Vagina (tissue), 2 donors: ENCODE measurements at regions not wholly inside any gene's neighbourhood (a gene's known extent, or its start where the extent isn't known, plus 50 kb on each side); places are given as distances from the start of the nearest gene placed in this dataset.

ENCODE experiments used
- DNase-seq, 2 donors: peaks; one replicate each; pipeline ENCODE4 v3.0.0-alpha.2; 2017; ENCODE audit errors: extremely low spot score in 2 of 2
- H3K27ac ChIP-seq: fragments of 200-600 bp; sonication (generic); one replicate; pipeline ENCODE4 v1.5.1; 2019
- H3K27me3 ChIP-seq: fragments of 200-600 bp; sonication (generic); one replicate; pipeline ENCODE4 v1.5.1; 2019
- H3K36me3 ChIP-seq, 2 donors: fragments of 200-600 bp; sonication (generic); one replicate each; pipeline ENCODE4 v1.5.1; 2017 to 2019
- H3K4me1 ChIP-seq: fragments of 200-600 bp; sonication (generic); one replicate; pipeline ENCODE4 v1.5.1; 2019
- H3K4me3 ChIP-seq, 2 donors: fragments of 200-600 bp; sonication (generic); 1 replicate in 1 of 2; 2 replicates in 1 of 2; pipeline ENCODE4 v1.5.1; 2016 to 2019
- H3K9me3 ChIP-seq: fragments of 200-600 bp; sonication (generic); one replicate; pipeline ENCODE4 v1.5.1; 2019
- POLR2A ChIP-seq, 2 donors: fragments of 450-650 bp; IDR thresholded peaks; one replicate each; pipeline ENCODE4 v1.6.1; 2017; ENCODE audit warnings: antibody characterized with exemption in 2 of 2, mild to moderate bottlenecking in 2 of 2, moderate library complexity in 2 of 2
- POLR2AphosphoS5 ChIP-seq, 2 donors: sonication (generic); formaldehyde crosslinking; IDR thresholded peaks; one replicate each; pipeline ENCODE4 v1.9.0; 2017; ENCODE audit warnings: antibody characterized with exemption in 2 of 2, mild to moderate bottlenecking in 2 of 2, low read depth in 1 of 2; ENCODE audit not compliant: insufficient read depth in 1 of 2
- intact Hi-C: fragments of 100-400 bp; cut with DNase I; formaldehyde crosslinking; loops from one replicate; pipeline ENCODE4 v1.15.1; 2023
- TF ChIP-seq, protein P1 (sequence below), 3 experiments: fragments of 450-650 bp in 2 of 3; fragments of 200-600 bp in 1 of 3; sonication (generic) in 1 of 3; IDR thresholded peaks; one replicate each; pipeline ENCODE4 v1.5.1; 2017 to 2019; ENCODE audit warnings: antibody characterized with exemption in 3 of 3, mild to moderate bottlenecking in 2 of 3, moderate library complexity in 2 of 3

DNA sequence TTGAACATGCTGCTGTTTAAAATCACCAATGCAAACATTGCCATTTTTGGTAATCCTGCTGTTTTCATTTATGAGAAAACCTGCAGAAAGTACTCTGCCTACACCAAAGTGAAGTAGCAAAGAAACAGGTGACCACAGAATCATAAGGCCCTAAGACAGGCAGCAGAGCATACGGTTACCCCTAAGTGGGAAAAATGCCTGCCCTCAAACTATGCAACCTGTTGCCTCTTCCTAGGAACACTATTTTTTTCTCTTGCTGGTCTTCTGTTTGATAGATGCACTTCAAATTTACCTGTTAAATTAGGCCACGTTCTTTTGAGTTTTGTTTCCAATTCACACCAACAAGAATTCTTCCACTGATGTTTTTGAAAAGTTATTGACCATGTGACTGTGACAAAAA, 89.5 kb upstream of the RAB4A start:
- TF ChIP-seq, protein P1, sequence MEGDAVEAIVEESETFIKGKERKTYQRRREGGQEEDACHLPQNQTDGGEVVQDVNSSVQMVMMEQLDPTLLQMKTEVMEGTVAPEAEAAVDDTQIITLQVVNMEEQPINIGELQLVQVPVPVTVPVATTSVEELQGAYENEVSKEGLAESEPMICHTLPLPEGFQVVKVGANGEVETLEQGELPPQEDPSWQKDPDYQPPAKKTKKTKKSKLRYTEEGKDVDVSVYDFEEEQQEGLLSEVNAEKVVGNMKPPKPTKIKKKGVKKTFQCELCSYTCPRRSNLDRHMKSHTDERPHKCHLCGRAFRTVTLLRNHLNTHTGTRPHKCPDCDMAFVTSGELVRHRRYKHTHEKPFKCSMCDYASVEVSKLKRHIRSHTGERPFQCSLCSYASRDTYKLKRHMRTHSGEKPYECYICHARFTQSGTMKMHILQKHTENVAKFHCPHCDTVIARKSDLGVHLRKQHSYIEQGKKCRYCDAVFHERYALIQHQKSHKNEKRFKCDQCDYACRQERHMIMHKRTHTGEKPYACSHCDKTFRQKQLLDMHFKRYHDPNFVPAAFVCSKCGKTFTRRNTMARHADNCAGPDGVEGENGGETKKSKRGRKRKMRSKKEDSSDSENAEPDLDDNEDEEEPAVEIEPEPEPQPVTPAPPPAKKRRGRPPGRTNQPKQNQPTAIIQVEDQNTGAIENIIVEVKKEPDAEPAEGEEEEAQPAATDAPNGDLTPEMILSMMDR (IDR thresholded peaks at IDR 0.05), result no peak
- TF ChIP-seq POLR2AphosphoS5 (IDR thresholded peaks at IDR 0.05; ENCODE audit: insufficient read depth in 1 of 2, low read depth in 1 of 2), result no peak
- TF ChIP-seq POLR2A (IDR thresholded peaks at IDR 0.05), result no peak
- Histone ChIP-seq H3K27me3 (no peaks in the 10 kb centered on the region), H3K4me1 (no peaks in the 10 kb centered on the region), H3K27ac (no peak overlapping the region), H3K9me3 (no peaks in the 10 kb centered on the region), H3K4me3 (no peak overlapping the region), H3K36me3 (no peaks in the 10 kb centered on the region)
- intact Hi-C loops, result no loop called here
- no peak for DNase-seq

DNA sequence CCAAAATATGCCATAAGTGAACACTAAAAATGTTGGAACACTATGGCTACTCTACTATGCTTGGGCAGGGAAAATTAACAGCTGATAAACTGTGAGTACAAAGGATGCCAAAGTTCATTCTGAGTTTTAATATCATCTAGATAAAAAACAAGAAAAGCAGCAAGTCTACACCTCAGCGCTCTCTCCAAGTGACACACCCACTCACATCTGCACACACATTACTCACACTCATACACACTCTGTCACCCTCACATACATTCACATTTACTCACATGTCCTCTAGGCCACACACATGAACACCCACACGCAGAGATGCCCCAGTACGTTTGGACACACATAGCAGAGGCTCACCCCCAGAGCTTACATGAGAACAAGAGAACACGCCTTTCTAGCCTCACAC, 87.3 kb upstream of the RAB4A start:
- intact Hi-C loops, result no loop called here
- Histone ChIP-seq H3K4me3 (no peak overlapping the region), H3K27ac (no peak overlapping the region)

DNA sequence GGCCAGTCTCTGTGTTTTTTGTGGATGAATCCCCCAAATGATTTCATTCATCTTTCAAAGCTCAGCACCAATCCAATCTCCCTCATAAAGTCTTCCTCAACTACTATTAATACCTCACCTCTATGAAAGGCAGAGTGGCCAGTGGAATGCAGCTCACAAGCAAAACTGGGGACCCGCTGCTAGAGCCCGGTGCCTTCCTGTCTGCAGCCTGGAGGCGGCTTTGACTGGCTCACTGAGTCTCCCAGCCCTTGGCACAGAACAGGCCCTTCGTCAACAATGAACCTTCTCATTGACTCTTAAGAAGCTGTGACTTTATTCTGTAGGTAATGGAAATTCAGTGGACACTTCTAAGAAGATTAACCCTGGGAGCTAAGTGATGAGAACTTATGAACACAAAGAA, 86.8 kb upstream of the RAB4A start:
- Histone ChIP-seq H3K9me3 (no peaks in the 10 kb centered on the region), H3K27ac (no peak overlapping the region), H3K27me3 (no peaks in the 10 kb centered on the region), H3K4me1 (no peaks in the 10 kb centered on the region), H3K36me3 (no peaks in the 10 kb centered on the region), H3K4me3 (no peak overlapping the region)
- intact Hi-C loops, result no loop called here
- DNase-seq, result no peak
- TF ChIP-seq POLR2AphosphoS5 (IDR thresholded peaks at IDR 0.05; ENCODE audit: insufficient read depth in 1 of 2, low read depth in 1 of 2), result no peak
- no peak for TF ChIP-seq POLR2A (IDR thresholded peaks at IDR 0.05)
- TF ChIP-seq, protein P1 (IDR thresholded peaks at IDR 0.05), result no peak

More for the DNA sequence above, 87.3 kb upstream of the RAB4A start:
- Histone ChIP-seq H3K27me3 (no peaks in the 10 kb centered on the region), H3K36me3 (no peaks in the 10 kb centered on the region), H3K9me3 (no peaks in the 10 kb centered on the region), H3K4me1 (no peaks in the 10 kb centered on the region)
- no peak for TF ChIP-seq POLR2A (IDR thresholded peaks at IDR 0.05)
- TF ChIP-seq, protein P1 (IDR thresholded peaks at IDR 0.05), result no peak
- no peak for TF ChIP-seq POLR2AphosphoS5 (IDR thresholded peaks at IDR 0.05; ENCODE audit: insufficient read depth in 1 of 2, low read depth in 1 of 2)
- DNase-seq, result no peak

DNA sequence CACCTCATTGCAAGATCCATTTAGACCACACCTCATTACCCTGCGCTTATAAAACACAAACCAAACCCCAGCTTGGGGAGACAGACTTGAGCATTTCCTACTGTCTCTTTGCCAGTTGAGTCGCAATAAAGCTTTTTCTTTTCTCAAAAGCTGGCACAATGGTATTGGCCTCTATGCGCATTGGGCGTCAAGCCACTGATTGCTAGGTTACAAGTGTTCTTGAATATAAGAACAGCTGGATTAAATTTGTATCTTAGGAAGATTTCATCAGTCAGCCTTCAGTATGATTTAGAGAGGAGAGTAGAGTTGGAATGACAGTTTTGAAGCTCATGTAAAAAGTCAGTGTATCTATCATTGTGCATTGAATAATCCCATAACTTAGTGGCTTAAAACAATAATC, 84.9 kb upstream of the RAB4A start:
- no peaks in the 10 kb centered on the region for H3K9me3 ChIP-seq
- no peak for TF ChIP-seq POLR2A (IDR thresholded peaks at IDR 0.05)
- no peak for TF ChIP-seq POLR2AphosphoS5 (IDR thresholded peaks at IDR 0.05; ENCODE audit: insufficient read depth in 1 of 2, low read depth in 1 of 2)
- TF ChIP-seq, protein P1 (IDR thresholded peaks at IDR 0.05), result no peak
- no peak for DNase-seq
- no peaks in the 10 kb centered on the region for H3K36me3 ChIP-seq
- H3K27me3 ChIP-seq, result no peaks in the 10 kb centered on the region
- H3K4me1 ChIP-seq, result no peaks in the 10 kb centered on the region
- H3K4me3 ChIP-seq, result no peak overlapping the region
- H3K27ac ChIP-seq, result no peak overlapping the region
- intact Hi-C loops, result no loop called here

DNA sequence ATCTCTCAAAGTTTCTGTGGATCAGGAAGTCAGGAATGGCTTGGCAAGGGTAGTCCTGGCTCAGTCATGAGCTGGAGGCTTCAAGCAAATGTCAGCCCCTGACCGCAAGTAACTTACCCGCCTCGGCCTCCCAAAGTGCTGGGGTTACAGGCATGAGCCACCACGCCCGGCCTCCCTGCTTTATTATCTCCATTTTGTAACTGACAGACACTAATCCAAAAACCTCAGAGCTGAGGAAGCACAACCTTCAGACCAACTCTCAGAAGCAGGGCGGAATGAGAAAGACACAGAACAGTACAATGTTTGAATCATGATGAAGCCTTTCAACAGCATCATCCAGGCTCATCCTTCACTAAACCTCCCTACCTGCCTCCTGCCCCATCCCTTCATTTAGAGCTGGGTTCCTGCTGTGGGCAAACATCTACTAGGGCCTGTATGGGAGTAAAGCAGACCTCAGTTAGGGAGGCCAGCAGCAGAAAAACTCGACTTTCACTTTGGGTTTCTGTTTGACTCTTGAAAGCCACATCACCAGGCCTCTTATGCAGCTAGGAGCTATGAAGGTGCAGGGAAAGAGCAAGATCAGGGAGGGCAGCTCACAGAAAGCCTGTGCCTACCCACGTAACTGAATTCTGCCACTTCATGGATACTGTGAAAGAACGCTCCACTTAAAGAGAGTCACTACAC, 84.4 kb upstream of the RAB4A start:
- Histone ChIP-seq H3K27ac (no peak overlapping the region), H3K36me3 (no peaks in the 10 kb centered on the region), H3K4me1 (no peaks in the 10 kb centered on the region), H3K9me3 (no peaks in the 10 kb centered on the region), H3K27me3 (no peaks in the 10 kb centered on the region), H3K4me3 (no peak overlapping the region)
- intact Hi-C loops, result no loop called here
- DNase-seq, result no peak
- TF ChIP-seq POLR2A (IDR thresholded peaks at IDR 0.05) (no peak), POLR2AphosphoS5 (IDR thresholded peaks at IDR 0.05; ENCODE audit: insufficient read depth in 1 of 2, low read depth in 1 of 2) (no peak)
- TF ChIP-seq, protein P1 (IDR thresholded peaks at IDR 0.05), result no peak
